Natural killer cell treated with Interleukin-12 subunit alpha and Interleukin-12 subunit beta and Interleukin-15 and Interleukin-18, amount 100 ng/mL, for 72 hours (primary cell): ENCODE measurements at regions not wholly inside any gene's neighbourhood (a gene's known extent, or its start where the extent isn't known, plus 50 kb on each side); places are given as distances from the start of the nearest gene placed in this dataset.

Experiments used
- ATAC-seq, 2 donors: fragments of 150-1000 bp; cut with Tn5 transposase in 1 of 2; sonication (Bioruptor Pico), chemical (Tn5 transposase) in 1 of 2; 2 replicates each; pipeline ENCODE4 v1.10.0; 2021
- DNase-seq: peaks from one replicate; pipeline ENCODE4 v3.0.0; 2022; ENCODE audit warnings: low spot score
- H3K27ac Mint-ChIP-seq, 2 donors: 1 replicate in 1 of 2; 2 replicates in 1 of 2; pipeline ENCODE4 v1.8.0; 2022; ENCODE audit warnings: mixed read lengths in 2 of 2, mild to moderate bottlenecking in 1 of 2, moderate library complexity in 1 of 2
- H3K27me3 Mint-ChIP-seq, 2 donors: 1 replicate in 1 of 2; 2 replicates in 1 of 2; pipeline ENCODE4 v1.8.0; 2022; ENCODE audit warnings: mixed read lengths in 2 of 2
- H3K36me3 Mint-ChIP-seq: one replicate; pipeline ENCODE4 v1.8.0; 2022; ENCODE audit warnings: mixed read lengths
- H3K4me1 Mint-ChIP-seq, 2 donors: 1 replicate in 1 of 2; 2 replicates in 1 of 2; pipeline ENCODE4 v1.8.0; 2022; ENCODE audit warnings: low read depth in 2 of 2, mixed read lengths in 2 of 2, mild to moderate bottlenecking in 1 of 2
- H3K4me3 Mint-ChIP-seq: one replicate; pipeline ENCODE4 v1.8.0; 2022; ENCODE audit warnings: mixed read lengths
- H3K9me3 Mint-ChIP-seq: 2 replicates; pipeline ENCODE4 v1.8.0; 2022; ENCODE audit warnings: mixed read lengths

DNA sequence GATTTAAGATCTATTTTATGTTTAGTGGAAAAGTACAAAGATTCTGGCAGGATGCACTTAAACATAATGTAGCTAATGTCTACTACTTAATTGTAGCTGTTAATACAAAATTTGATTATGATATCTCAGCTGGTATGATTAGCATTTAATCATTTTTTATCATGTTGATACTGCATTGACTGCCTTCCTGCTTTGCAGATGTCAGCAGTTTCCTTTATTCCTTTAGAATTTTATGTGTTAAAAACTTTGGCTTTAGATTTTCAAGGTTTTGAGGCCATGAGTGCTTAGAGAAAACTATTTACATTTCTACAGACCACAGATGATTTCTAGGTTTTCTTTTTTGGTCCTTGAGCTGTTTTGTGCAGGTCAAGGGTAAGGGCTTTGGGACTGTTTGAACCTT lies 152.2 kb downstream of the ZNF326 start:
- Mint-ChIP-seq H3K27me3 (peaks cover 0 to under 1% of the 10 kb centered on the region in 2 donors), H3K4me1 (no peaks in the 10 kb centered on the region), H3K27ac (no peak overlapping the region), H3K4me3 (no peak overlapping the region), H3K9me3 (no peaks in the 10 kb centered on the region), H3K36me3 (no peaks in the 10 kb centered on the region)
- ATAC-seq: no peak
- no peak for DNase-seq

DNA sequence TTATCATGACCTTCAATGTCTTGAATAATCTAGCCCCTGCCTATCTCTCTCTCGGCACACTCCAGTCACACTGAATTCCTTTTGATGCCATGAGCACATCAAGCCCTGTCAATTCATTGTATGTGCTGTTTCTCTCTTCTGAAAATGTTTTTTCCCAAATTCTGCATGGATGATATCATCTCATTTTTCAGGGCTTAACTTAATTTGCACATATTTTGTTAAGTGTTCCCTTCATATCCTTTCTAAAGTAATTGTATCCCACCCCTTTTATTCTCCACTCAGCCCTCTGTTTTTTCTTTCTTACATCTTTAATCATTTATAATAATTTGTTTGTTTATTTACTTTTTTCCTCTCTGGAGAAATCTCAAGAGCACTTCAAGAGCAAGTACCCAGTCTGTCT lies 149.9 kb downstream of the ZNF326 start:
- H3K36me3 Mint-ChIP-seq: peaks cover 4% of the 10 kb centered on the region
- ATAC-seq (no peak), DNase-seq (no peak)
- H3K27me3 Mint-ChIP-seq: peaks cover 2 to 5% of the 10 kb centered on the region in 2 donors
- H3K9me3 Mint-ChIP-seq: no peaks in the 10 kb centered on the region
- H3K4me3 Mint-ChIP-seq: no peak overlapping the region
- H3K4me1 Mint-ChIP-seq: no peaks in the 10 kb centered on the region
- no peak overlapping the region for H3K27ac Mint-ChIP-seq

GRCh38 chr1:90143591-90143990 lies 148.7 kb downstream of the ZNF326 start:
- Mint-ChIP-seq H3K27me3 (peaks cover 2 to 6% of the 10 kb centered on the region in 2 donors), H3K4me1 (no peaks in the 10 kb centered on the region), H3K9me3 (no peaks in the 10 kb centered on the region), H3K36me3 (peaks cover 4% of the 10 kb centered on the region), H3K27ac (no peak overlapping the region), H3K4me3 (no peak overlapping the region)
- ATAC-seq (no peak), DNase-seq (no peak)

- Mint-ChIP-seq H3K4me3 (no peak overlapping the region), H3K27ac (no peak overlapping the region), H3K36me3 (peaks cover 4% of the 10 kb centered on the region), H3K27me3 (peaks cover 2 to 14% of the 10 kb centered on the region in 2 donors), H3K4me1 (no peaks in the 10 kb centered on the region), H3K9me3 (no peaks in the 10 kb centered on the region)
- DNase-seq (no peak), ATAC-seq (no peak)
Measured at GRCh38 chr1:90142697-90143096, 147.8 kb downstream of the ZNF326 start.

GRCh38 chr1:90139837-90140236 lies 144.9 kb downstream of the ZNF326 start:
- no peak for ATAC-seq
- no peak for DNase-seq
- Mint-ChIP-seq H3K4me3 (no peak overlapping the region), H3K9me3 (no peaks in the 10 kb centered on the region), H3K36me3 (peaks cover 4% of the 10 kb centered on the region), H3K4me1 (no peaks in the 10 kb centered on the region), H3K27ac (no peak overlapping the region), H3K27me3 (peaks cover 5 to 23% of the 10 kb centered on the region in 2 donors)

GRCh38 chr1:90135286-90135685 lies 140.4 kb downstream of the ZNF326 start:
- Mint-ChIP-seq H3K36me3 (peaks cover 2% of the 10 kb centered on the region), H3K27me3 (peaks cover 18 to 48% of the 10 kb centered on the region in 2 donors), H3K4me1 (no peaks in the 10 kb centered on the region), H3K4me3 (no peak overlapping the region), H3K9me3 (no peaks in the 10 kb centered on the region), H3K27ac (no peak overlapping the region)
- no peak for DNase-seq
- ATAC-seq: no peak

DNA sequence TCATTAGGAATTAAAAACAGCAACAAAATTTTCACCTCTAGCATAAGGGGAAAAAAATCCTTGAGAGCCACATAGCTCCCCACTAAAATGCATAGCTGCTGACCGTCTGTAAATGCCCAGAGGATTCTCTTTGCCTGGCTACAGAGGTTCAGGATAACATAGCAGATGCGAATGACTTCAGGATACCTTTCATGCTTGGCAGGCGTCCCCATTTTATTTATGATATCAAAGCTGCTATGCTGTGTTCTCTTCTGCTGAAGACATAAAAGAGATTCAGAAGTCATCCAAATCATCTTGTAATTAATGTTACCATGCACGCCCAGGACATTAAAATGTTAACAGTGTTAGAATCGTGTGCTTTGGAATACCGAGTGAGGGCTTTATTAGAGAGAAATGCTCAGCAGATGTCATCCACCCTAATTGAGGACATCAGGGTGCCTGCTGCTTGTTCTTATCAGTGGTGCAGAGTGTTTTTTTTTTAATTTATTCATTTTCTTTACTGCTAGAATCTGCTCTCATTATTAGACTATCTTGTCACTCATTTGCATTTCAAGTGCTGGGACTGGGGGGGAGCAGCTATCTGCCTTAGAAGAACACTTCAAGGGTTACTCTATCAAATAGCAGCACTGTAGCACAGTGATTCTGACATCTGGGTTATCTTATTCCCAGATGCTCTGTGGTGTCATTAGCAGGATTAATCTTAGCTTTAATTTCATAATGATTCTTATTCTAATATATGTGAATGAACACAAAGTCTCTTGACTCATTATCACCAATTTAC lies 139.5 kb downstream of the ZNF326 start:
- Mint-ChIP-seq H3K36me3 (no peaks in the 10 kb centered on the region), H3K4me1 (no peaks in the 10 kb centered on the region), H3K27ac (no peak overlapping the region), H3K27me3 (peaks cover 18 to 55% of the 10 kb centered on the region in 2 donors), H3K9me3 (no peaks in the 10 kb centered on the region), H3K4me3 (no peak overlapping the region)
- ATAC-seq (no peak), DNase-seq (no peak)

- no peaks in the 10 kb centered on the region for H3K9me3 Mint-ChIP-seq
- DNase-seq (no peak), ATAC-seq (no peak)
- no peaks in the 10 kb centered on the region for H3K4me1 Mint-ChIP-seq
- H3K27ac Mint-ChIP-seq: no peak overlapping the region
- no peak overlapping the region for H3K4me3 Mint-ChIP-seq
- H3K27me3 Mint-ChIP-seq: peaks cover 24 to 58% of the 10 kb centered on the region in 2 donors
- H3K36me3 Mint-ChIP-seq: no peaks in the 10 kb centered on the region
Measured at GRCh38 chr1:90133133-90133532, 138.2 kb downstream of the ZNF326 start.

- ATAC-seq (no peak), DNase-seq (no peak)
- no peak overlapping the region for H3K27ac Mint-ChIP-seq
- H3K4me3 Mint-ChIP-seq: no peak overlapping the region
- H3K27me3 Mint-ChIP-seq: peaks cover 24 to 51% of the 10 kb centered on the region in 2 donors
- H3K36me3 Mint-ChIP-seq: no peaks in the 10 kb centered on the region
- peaks cover 0 to under 1% of the 10 kb centered on the region in 2 donors for H3K4me1 Mint-ChIP-seq
- H3K9me3 Mint-ChIP-seq: no peaks in the 10 kb centered on the region
Measured at GRCh38 chr1:90132306-90132705, 137.4 kb downstream of the ZNF326 start.

- Mint-ChIP-seq H3K4me1 (peaks cover 0 to 5% of the 10 kb centered on the region in 2 donors), H3K9me3 (no peaks in the 10 kb centered on the region), H3K4me3 (no peak overlapping the region), H3K36me3 (no peaks in the 10 kb centered on the region), H3K27me3 (peaks cover 31 to 50% of the 10 kb centered on the region in 2 donors), H3K27ac (no peak overlapping the region)
- no peak for DNase-seq
- ATAC-seq: no peak
Measured at GRCh38 chr1:90127288-90127953, 132.5 kb downstream of the ZNF326 start.

DNA sequence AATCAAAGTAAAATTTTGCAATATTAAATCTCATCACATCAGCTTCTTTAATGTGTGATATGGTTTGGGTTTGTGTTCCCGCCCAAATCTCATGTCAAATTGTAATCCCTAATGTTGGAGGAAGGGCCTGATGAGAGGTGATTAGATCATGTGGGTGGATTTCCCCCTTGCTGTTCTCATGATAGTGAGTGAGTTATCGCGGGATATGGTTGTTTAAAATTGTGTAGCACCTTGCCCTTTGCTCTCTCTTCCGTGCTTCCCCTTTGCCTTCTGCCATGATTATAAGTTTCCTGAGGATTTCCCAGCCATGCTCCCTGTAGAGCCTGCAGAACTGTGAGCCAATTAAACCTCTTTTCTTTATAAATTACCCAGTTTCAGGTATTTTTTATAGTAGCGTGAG lies 131.9 kb downstream of the ZNF326 start:
- DNase-seq (no peak), ATAC-seq (no peak)
- H3K4me1 Mint-ChIP-seq: peaks cover 0 to 5% of the 10 kb centered on the region in 2 donors
- H3K9me3 Mint-ChIP-seq: no peaks in the 10 kb centered on the region
- no peak overlapping the region for H3K27ac Mint-ChIP-seq
- peaks cover 29 to 50% of the 10 kb centered on the region in 2 donors for H3K27me3 Mint-ChIP-seq
- H3K36me3 Mint-ChIP-seq: no peaks in the 10 kb centered on the region
- no peak overlapping the region for H3K4me3 Mint-ChIP-seq

DNA sequence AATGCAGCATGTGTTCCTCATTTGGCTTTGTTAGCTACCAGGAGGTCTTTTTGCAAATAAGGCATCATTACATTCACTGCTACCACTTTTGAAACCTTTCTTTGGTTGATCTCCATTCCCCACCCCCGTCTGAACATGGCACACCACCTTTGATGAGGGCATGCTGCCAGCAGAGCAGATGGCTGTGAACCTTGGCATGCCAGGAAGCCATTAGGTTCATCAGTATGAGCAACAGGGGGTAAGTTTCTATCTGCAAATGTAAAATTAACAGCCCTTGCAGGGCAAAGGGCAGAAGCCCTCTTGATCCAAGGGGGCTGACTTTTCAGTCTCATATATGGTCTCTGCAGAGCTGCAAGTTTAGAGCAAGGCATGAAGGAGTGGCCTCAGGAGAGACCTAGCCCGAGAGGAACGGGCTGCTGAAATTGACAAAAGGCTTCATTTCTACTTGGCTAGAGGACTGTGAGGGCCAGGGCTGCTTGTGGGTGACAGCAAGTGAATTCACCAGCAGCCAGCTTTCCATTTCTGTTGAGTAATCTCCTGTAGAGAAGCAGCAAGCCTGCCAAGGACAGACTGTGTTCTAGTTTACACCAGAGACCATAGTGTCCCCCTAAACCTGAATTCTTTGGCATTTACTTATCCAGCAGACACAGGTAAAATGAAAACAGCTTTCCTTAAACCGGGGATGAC lies 127.9 kb downstream of the ZNF326 start:
- no peaks in the 10 kb centered on the region for H3K36me3 Mint-ChIP-seq
- DNase-seq (no peak), ATAC-seq (peak in 1 of 2 donors; percentile 24)
- H3K27ac Mint-ChIP-seq: no peak overlapping the region
- H3K4me3 Mint-ChIP-seq: no peak overlapping the region
- peaks cover 24 to 42% of the 10 kb centered on the region in 2 donors for H3K27me3 Mint-ChIP-seq
- no peaks in the 10 kb centered on the region for H3K9me3 Mint-ChIP-seq
- H3K4me1 Mint-ChIP-seq: peaks cover 0 to 5% of the 10 kb centered on the region in 2 donors

DNA sequence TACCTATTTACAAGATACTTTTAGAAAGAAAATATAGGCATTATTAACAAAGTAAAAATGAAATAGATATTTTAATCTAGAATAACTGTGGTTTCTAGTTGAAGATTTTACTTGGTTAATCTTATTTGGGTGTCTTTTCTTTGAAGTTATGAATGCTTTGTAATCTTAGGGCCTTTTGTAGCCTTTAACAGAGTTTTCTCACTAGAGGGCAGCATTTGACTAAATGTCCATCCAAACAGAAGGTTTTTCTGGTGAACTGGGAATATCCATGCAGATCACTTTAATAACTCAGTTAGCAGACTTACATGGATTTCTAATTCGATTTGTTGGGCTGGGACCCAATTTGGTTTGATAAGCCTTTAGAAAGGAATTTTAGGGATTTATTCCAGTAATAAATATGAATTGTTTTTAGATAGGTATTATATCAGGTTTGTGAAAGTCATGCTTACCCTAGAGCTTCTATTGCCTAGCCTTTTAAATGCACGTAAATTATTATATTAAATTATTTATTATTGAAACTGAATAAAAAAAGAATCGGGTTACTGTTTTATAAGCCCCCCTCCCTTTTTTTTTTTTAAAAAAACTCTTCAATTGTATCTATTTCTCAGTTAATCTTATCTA lies 119.7 kb downstream of the ZNF326 start:
- no peak for DNase-seq
- peaks cover 26% of the 10 kb centered on the region in 2 donors for H3K27me3 Mint-ChIP-seq
- no peaks in the 10 kb centered on the region for H3K4me1 Mint-ChIP-seq
- H3K4me3 Mint-ChIP-seq: no peak overlapping the region
- ATAC-seq: no peak
- no peaks in the 10 kb centered on the region for H3K9me3 Mint-ChIP-seq
- no peaks in the 10 kb centered on the region for H3K36me3 Mint-ChIP-seq
- no peak overlapping the region for H3K27ac Mint-ChIP-seq

- H3K27me3 Mint-ChIP-seq: peaks cover 23 to 31% of the 10 kb centered on the region in 2 donors
- ATAC-seq: no peak
Measured at GRCh38 chr1:90107990-90108389, 113.1 kb downstream of the ZNF326 start.

More at GRCh38 chr1:90107990-90108389, 113.1 kb downstream of the ZNF326 start:
- Mint-ChIP-seq H3K9me3 (no peaks in the 10 kb centered on the region), H3K36me3 (no peaks in the 10 kb centered on the region), H3K4me3 (no peak overlapping the region), H3K27ac (no peak overlapping the region), H3K4me1 (no peaks in the 10 kb centered on the region)
- no peak for DNase-seq
